Calu3 (cell line): ENCODE measurements at regions not wholly inside any gene's neighbourhood (a gene's known extent, or its start where the extent isn't known, plus 50 kb on each side); places are given as distances from the start of the nearest gene placed in this dataset.

Experiments
- BruUV-seq: library from RNA; stranded (reverse); fragments of 400-500 nt; replicated peaks from 2 replicates; lab custom pipeline; 2021; lab: Mats Ljungman, UMichigan
- CTCF ChIA-PET: fragments of 300-600 bp; sonication (Branson Sonifier 250); formaldehyde crosslinking; loops from one replicate; lab custom pipeline; 2022; ENCODE audit warnings: antibody characterized with exemption; lab: Charles Lee
- DNase-seq: peaks from one replicate; pipeline ENCODE4 v3.0.0; 2022
- H3K27ac Mint-ChIP-seq: one replicate; pipeline ENCODE4 v1.8.0; 2022; ENCODE audit warnings: mixed read lengths; ENCODE audit not compliant: unreplicated experiment
- H3K27me3 Mint-ChIP-seq: one replicate; pipeline ENCODE4 v1.8.0; 2022; ENCODE audit warnings: mixed read lengths; ENCODE audit not compliant: unreplicated experiment
- H3K36me3 Mint-ChIP-seq: one replicate; pipeline ENCODE4 v1.8.0; 2022; ENCODE audit warnings: mild to moderate bottlenecking, moderate library complexity, mixed read lengths; ENCODE audit not compliant: insufficient read depth, unreplicated experiment
- H3K4me1 Mint-ChIP-seq: one replicate; pipeline ENCODE4 v1.8.0; 2022; ENCODE audit warnings: mild to moderate bottlenecking, low read depth, mixed read lengths; ENCODE audit not compliant: unreplicated experiment
- H3K4me3 Mint-ChIP-seq: one replicate; pipeline ENCODE4 v1.8.0; 2022; ENCODE audit warnings: mild to moderate bottlenecking, low read depth, moderate library complexity, mixed read lengths; ENCODE audit not compliant: unreplicated experiment
- H3K9me3 Mint-ChIP-seq: one replicate; pipeline ENCODE4 v1.8.0; 2022; ENCODE audit warnings: low read depth, mixed read lengths; ENCODE audit not compliant: unreplicated experiment
- intact Hi-C: fragments of 100-400 bp; cut with micrococcal nuclease; formaldehyde crosslinking; loops from one replicate; pipeline ENCODE4 v1.10.0; 2022; ENCODE audit not compliant: unreplicated experiment
- TF ChIP-seq, protein P1 (sequence below): fragments of 200-600 bp; IDR thresholded peaks from one replicate; pipeline ENCODE4 v1.8.0; 2022; ENCODE audit warnings: antibody characterized with exemption; ENCODE audit not compliant: unreplicated experiment

DNA sequence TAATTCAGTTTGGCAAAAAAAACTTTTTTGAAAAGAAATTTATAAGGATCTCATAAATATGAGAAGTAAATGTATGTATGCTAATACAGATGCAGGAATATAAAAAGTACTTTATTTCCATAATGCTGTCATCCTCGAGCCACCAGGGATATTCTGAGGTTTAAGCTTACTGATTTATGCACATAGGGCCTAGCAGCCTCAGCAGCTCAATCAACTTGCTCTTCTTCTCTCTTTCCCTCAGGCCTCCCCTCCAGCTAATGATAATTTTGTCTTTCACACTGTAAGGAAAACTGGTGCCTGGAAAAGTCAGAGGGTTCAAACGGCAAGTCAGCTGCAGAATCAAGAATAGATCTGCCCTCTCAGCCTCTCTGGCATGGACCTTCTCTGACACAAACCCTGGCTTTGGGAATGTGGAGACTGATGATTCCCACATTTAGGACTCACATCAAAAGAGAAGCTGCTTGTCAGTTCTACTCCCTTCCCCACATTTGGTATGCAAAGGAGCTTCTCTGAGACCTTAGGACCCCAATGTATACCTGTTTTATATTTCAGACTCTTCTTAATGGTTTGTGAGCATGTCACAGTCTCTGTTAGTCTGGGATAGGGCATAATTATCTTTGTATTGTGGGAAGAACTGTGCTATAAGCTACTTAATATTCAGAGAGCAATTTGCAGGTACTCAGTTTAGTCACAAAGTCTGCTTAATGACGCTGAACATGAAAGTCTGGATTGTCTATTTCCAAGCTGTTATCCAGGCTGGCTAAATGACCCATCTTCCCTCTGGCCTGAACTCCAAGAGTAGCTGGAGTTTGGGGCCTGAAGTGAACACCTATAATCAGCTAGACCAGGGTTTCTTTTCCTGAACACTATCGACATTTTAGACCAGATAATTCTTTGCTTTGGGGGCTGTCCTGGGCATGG, 52.1 kb upstream of the DIPK1A start:
- intact Hi-C loops = no loop called here
- CTCF ChIA-PET = interaction anchor here (1.0 kb wide), 1 partner anchor 23 kb away, joined by 3 read pairs; no protein-coding TSS in a partner anchor

DNA sequence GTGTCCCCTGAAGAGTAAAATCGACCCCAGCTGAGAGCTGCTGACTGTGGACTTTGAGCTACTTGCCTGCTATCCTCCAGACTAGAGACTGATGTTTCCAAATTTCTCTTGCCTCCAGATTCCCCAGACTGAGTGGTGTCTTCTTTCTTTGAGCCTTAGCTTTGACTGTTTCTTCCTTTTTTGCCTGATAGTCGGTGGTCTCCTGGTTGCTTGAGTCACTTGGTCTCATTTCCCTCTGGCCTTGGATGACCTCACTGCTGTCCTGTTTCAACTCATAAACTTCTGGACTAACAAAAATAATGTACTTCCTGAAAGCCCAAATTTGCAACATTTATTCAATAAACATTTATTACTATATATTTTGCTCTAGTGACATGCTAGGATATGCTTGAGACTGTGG, 52.9 kb upstream of the DIPK1A start:
- Mint-ChIP-seq H3K4me1 (peaks cover 25% of the 10 kb centered on the region), H3K27ac (no peak overlapping the region), H3K9me3 (no peaks in the 10 kb centered on the region), H3K4me3 (no peak overlapping the region), H3K27me3 (no peaks in the 10 kb centered on the region), H3K36me3 (no peaks in the 10 kb centered on the region)
- CTCF ChIA-PET = no interaction called here
- TF ChIP-seq, protein P1, sequence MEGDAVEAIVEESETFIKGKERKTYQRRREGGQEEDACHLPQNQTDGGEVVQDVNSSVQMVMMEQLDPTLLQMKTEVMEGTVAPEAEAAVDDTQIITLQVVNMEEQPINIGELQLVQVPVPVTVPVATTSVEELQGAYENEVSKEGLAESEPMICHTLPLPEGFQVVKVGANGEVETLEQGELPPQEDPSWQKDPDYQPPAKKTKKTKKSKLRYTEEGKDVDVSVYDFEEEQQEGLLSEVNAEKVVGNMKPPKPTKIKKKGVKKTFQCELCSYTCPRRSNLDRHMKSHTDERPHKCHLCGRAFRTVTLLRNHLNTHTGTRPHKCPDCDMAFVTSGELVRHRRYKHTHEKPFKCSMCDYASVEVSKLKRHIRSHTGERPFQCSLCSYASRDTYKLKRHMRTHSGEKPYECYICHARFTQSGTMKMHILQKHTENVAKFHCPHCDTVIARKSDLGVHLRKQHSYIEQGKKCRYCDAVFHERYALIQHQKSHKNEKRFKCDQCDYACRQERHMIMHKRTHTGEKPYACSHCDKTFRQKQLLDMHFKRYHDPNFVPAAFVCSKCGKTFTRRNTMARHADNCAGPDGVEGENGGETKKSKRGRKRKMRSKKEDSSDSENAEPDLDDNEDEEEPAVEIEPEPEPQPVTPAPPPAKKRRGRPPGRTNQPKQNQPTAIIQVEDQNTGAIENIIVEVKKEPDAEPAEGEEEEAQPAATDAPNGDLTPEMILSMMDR = no peak
- intact Hi-C loops = no loop called here
- BruUV-seq = no TSS peak
- no peak for DNase-seq

More for the DNA sequence above, 52.1 kb upstream of the DIPK1A start:
- no TSS peak for BruUV-seq
- TF ChIP-seq, protein P1 = no peak
- Mint-ChIP-seq H3K27me3 (no peaks in the 10 kb centered on the region), H3K4me1 (peaks cover 25% of the 10 kb centered on the region), H3K9me3 (no peaks in the 10 kb centered on the region), H3K27ac (no peak overlapping the region), H3K36me3 (no peaks in the 10 kb centered on the region), H3K4me3 (no peak overlapping the region)
- no peak for DNase-seq

DNA sequence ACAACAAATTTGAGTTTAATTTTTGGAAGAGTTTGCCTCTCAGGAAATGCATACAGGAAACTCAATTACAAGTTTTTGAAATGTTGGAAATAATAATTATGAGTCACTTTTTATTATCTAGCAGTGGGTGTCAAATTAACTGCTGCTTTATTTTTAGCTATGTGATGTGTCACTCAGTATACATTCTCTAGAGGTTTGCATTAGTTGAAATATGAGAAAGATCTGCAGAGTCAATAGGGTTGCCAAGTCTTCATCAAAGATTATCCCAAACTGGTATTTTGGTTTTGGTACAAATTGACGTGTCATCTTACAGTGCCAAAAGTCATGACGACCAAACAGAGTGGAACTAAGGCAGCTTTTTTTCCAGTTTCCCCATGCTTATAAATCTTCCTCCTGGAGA, 54.3 kb upstream of the DIPK1A start:
- TF ChIP-seq, protein P1 = no peak
- CTCF ChIA-PET = interaction anchor here (1.5 kb wide), 2 partner anchors 13 to 46 kb away, joined by 4 to 6 read pairs; no protein-coding TSS in a partner anchor
- H3K27ac Mint-ChIP-seq = no peak overlapping the region
- intact Hi-C loops = no loop called here
- peak overlapping the region; percentile 34 for H3K4me3 Mint-ChIP-seq
- H3K4me1 Mint-ChIP-seq = peaks cover 25% of the 10 kb centered on the region
- DNase-seq = no peak
- no peaks in the 10 kb centered on the region for H3K36me3 Mint-ChIP-seq
- no peaks in the 10 kb centered on the region for H3K9me3 Mint-ChIP-seq
- H3K27me3 Mint-ChIP-seq = peaks cover 13% of the 10 kb centered on the region
- no TSS peak for BruUV-seq

DNA sequence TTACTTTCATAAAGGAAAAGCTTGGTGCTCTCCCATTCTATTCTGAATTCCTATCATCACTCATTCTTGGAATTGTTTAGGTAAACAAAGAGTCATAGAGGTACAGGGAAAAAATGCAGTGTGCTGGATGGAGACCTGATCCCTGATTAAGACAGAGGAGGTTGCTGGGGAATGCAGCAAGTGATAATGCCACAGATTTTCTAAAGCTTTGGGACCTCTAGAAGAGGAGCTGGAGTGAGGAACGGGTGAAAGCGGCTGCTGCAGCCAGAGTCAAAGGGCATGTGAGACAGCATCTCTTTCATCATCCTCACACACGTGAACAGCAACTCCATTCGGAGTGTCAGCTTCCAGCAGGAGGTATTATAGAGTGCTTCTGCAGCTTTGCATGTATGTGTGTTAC, 54.9 kb upstream of the DIPK1A start:
- CTCF ChIA-PET = interaction anchor here (0.6 to 1.5 kb wide), 3 partner anchors 12 to 272 kb away, joined by 3 to 6 read pairs (median 4); no protein-coding TSS in a partner anchor
- peaks cover 25% of the 10 kb centered on the region for H3K4me1 Mint-ChIP-seq
- peak overlapping the region; percentile 34 for H3K4me3 Mint-ChIP-seq
- no peaks in the 10 kb centered on the region for H3K36me3 Mint-ChIP-seq
- intact Hi-C loops = no loop called here
- no peak for DNase-seq
- BruUV-seq = no TSS peak
- no peak overlapping the region for H3K27ac Mint-ChIP-seq
- H3K9me3 Mint-ChIP-seq = no peaks in the 10 kb centered on the region
- H3K27me3 Mint-ChIP-seq = peaks cover 13% of the 10 kb centered on the region
- TF ChIP-seq, protein P1 = no peak
